Psoas muscle (tissue), 7 donors: ENCODE measurements at regions not wholly inside any gene's neighbourhood (a gene's known extent, or its start where the extent isn't known, plus 50 kb on each side); places are given as distances from the start of the nearest gene placed in this dataset.

Experiments used
- ATAC-seq, 4 donors: fragments of 200-7000 bp; cut with Tn5 transposase; one replicate each; pipeline ENCODE4 v1.9.1; 2020; ENCODE audit warnings: moderate library complexity in 3 of 4, mild to moderate bottlenecking in 2 of 4
- DNase-seq, 2 donors: peaks; one replicate each; pipeline ENCODE4 v3.0.0-alpha.2; 2020
- H3K27ac ChIP-seq: fragments of 200-600 bp; one replicate; pipeline ENCODE4 v1.8.0; 2022
- H3K27me3 ChIP-seq, 3 donors: fragments of 200-600 bp in 1 of 3; one replicate each; pipeline versions ENCODE4 v1.6.1 to v1.8.0; 2013 to 2022; ENCODE audit warnings: low read length in 2 of 3, mild to moderate bottlenecking in 2 of 3, moderate library complexity in 1 of 3; ENCODE audit not compliant: insufficient read depth in 3 of 3
- H3K36me3 ChIP-seq, 2 donors: fragments of 200-600 bp in 1 of 2; one replicate each; pipeline versions ENCODE4 v1.6.1 to v1.8.0; 2013 to 2022; ENCODE audit warnings: low read depth in 1 of 2, mild to moderate bottlenecking in 1 of 2, moderate library complexity in 1 of 2; ENCODE audit not compliant: insufficient read depth in 1 of 2
- H3K4me1 ChIP-seq: fragments of 200-600 bp; one replicate; pipeline ENCODE4 v1.8.0; 2022
- H3K4me3 ChIP-seq: fragments of 200-600 bp; one replicate; pipeline ENCODE4 v1.8.0; 2022; ENCODE audit warnings: mild to moderate bottlenecking
- H3K9me3 ChIP-seq: fragments of 200-600 bp; one replicate; pipeline ENCODE4 v1.8.0; 2022
- CTCF ChIP-seq: fragments of 200-600 bp; IDR thresholded peaks from one replicate; pipeline ENCODE4 v1.8.0; 2022; ENCODE audit warnings: antibody characterized with exemption
- WGBS, 3 donors: extraction: QIAGEN DNeasy Blood & Tissue Kit; methylation state at CpG; one replicate each; pipeline versions ENCODE4 v1.1.6 to v1.1.7; 2013; 5-methylcytosine and 5-hydroxymethylcytosine counted together
- intact Hi-C, 2 donors: fragments of 100-400 bp; cut with DNase I; formaldehyde crosslinking; loops; one replicate each; pipeline versions ENCODE4 v1.11.0 to v1.14.2; 2022
- donor health status: healthy with polysubstance abuse.
- donor health status: DM: no; HTN: no; CAD: no; lungs with moderate emphysema.
- donor health status: Bipolar disorder and iron deficiency.
- donor health status: healthy.
- donor health status: DM: yes; HTN: yes; CAD: no.
- donor health status: DM: no; HTN: no; CAD: no.
- donor health status: DM: yes; HTN: yes; CAD: no.

GRCh38 chr7:3152714-3153113, 109.0 kb upstream of the CARD11 start:
- H3K27me3 ChIP-seq = peaks cover 0 to 5% (median 4%) of the 10 kb centered on the region in 3 donors
- no peaks in the 10 kb centered on the region for H3K4me1 ChIP-seq
- intact Hi-C loops = no loop called here
- no peak overlapping the region for H3K27ac ChIP-seq
- no peak for TF ChIP-seq CTCF
- H3K36me3 ChIP-seq = no peaks in the 10 kb centered on the region
- 83 to 86% (median 85%) methylated on average over 6 to 7 of the region's 7 CpGs for WGBS, 3 donors
- no peak for DNase-seq
- H3K9me3 ChIP-seq = peaks cover 5% of the 10 kb centered on the region
- ATAC-seq = no peak
- H3K4me3 ChIP-seq = no peak overlapping the region

- H3K4me1 ChIP-seq = no peaks in the 10 kb centered on the region
Observed at GRCh38 chr7:3153118-3153517, 109.5 kb upstream of the CARD11 start.

GRCh38 chr7:3154317-3154716, 110.7 kb upstream of the CARD11 start:
- DNase-seq = no peak
- H3K27me3 ChIP-seq = peaks cover 0 to 6% (median 5%) of the 10 kb centered on the region in 3 donors
- no peak overlapping the region for H3K27ac ChIP-seq
- no peak for TF ChIP-seq CTCF
- H3K4me3 ChIP-seq = no peak overlapping the region
- H3K4me1 ChIP-seq = no peaks in the 10 kb centered on the region
- intact Hi-C loops = no loop called here
- WGBS, 3 donors = 77 to 85% (median 80%) methylated on average over 5 of the region's 5 CpGs
- peaks cover 5% of the 10 kb centered on the region for H3K9me3 ChIP-seq
- H3K36me3 ChIP-seq = no peaks in the 10 kb centered on the region
- ATAC-seq = no peak

More at GRCh38 chr7:3153118-3153517, 109.5 kb upstream of the CARD11 start:
- WGBS, 3 donors = 61 to 63% (median 62%) methylated on average over 6 of the region's 6 CpGs
- DNase-seq (no peak), ATAC-seq (no peak)
- no peak for TF ChIP-seq CTCF
- Histone ChIP-seq H3K9me3 (peaks cover 5% of the 10 kb centered on the region), H3K4me3 (no peak overlapping the region), H3K36me3 (no peaks in the 10 kb centered on the region), H3K27ac (no peak overlapping the region), H3K27me3 (peaks cover 0 to 5% (median 4%) of the 10 kb centered on the region in 3 donors)
- intact Hi-C loops = no loop called here

- no peak overlapping the region for H3K27ac ChIP-seq
- WGBS, 3 donors = 72 to 75% (median 74%) methylated on average over 7 of the region's 7 CpGs
- intact Hi-C loops = no loop called here
- H3K4me1 ChIP-seq = no peaks in the 10 kb centered on the region
- H3K27me3 ChIP-seq = peaks cover 0 to 5% (median 4%) of the 10 kb centered on the region in 3 donors
- no peak for ATAC-seq
- peak; percentile 33 for TF ChIP-seq CTCF
- peaks cover 5% of the 10 kb centered on the region for H3K9me3 ChIP-seq
- no peak for DNase-seq
- no peak overlapping the region for H3K4me3 ChIP-seq
- H3K36me3 ChIP-seq = no peaks in the 10 kb centered on the region
Observed at GRCh38 chr7:3154881-3155494, 111.3 kb upstream of the CARD11 start.

GRCh38 chr7:3156508-3156907, 112.8 kb upstream of the CARD11 start:
- no peak for TF ChIP-seq CTCF
- Histone ChIP-seq H3K36me3 (no peaks in the 10 kb centered on the region), H3K9me3 (peaks cover 5% of the 10 kb centered on the region), H3K27me3 (peaks cover 0 to 4% (median 0%) of the 10 kb centered on the region in 3 donors), H3K27ac (no peak overlapping the region), H3K4me3 (no peak overlapping the region), H3K4me1 (no peaks in the 10 kb centered on the region)
- intact Hi-C loops = no loop called here
- no peak for DNase-seq
- no peak for ATAC-seq
- WGBS, 3 donors = 79 to 83% (median 80%) methylated on average over 9 of the region's 9 CpGs
